Endothelial cell of umbilical vein (primary cell): ENCODE measurements at regions not wholly inside any gene's neighbourhood (a gene's known extent, or its start where the extent isn't known, plus 50 kb on each side); places are given as distances from the start of the nearest gene placed in this dataset.

Source experiments
- BruUV-seq: library from RNA; stranded (reverse); fragments of 400-500 nt; replicated peaks from 2 replicates; lab custom pipeline; 2021; lab: Mats Ljungman, UMichigan
- CTCF ChIA-PET: fragments of 300-600, 350-600 bp; sonication (Branson Sonifier 250); formaldehyde crosslinking; loops from one replicate; lab custom pipeline; 2021; ENCODE audit warnings: antibody characterized with exemption, inconsistent platforms; lab: Charles Lee
- POLR2A ChIA-PET: fragments of 300-600, 350-600 bp; sonication (Branson Sonifier 250); formaldehyde crosslinking; loops from one replicate; lab custom pipeline; 2021; ENCODE audit warnings: antibody characterized with exemption, inconsistent platforms; lab: Charles Lee
- DNase-seq: peaks from one replicate; pipeline ENCODE4 v3.0.0-alpha.2; 2011; ENCODE audit warnings: low read depth, low spot score
- FAIRE-seq: peaks from 2 replicates; lab custom pipeline; 2011; peaks lifted over from hg19 to GRCh38; lab: Jason Lieb, UNC
- H2AFZ ChIP-seq: 2 replicates; pipeline ENCODE4 v1.6.0; 2012; ENCODE audit warnings: low read depth, low read length, control low read depth, inconsistent platforms
- H3K27ac ChIP-seq: 2 replicates; pipeline ENCODE4 v1.5.1; 2011; ENCODE audit warnings: low read depth, mild to moderate bottlenecking, control low read depth, low read length, moderate library complexity; ENCODE audit not compliant: insufficient read depth
- H3K27me3 ChIP-seq, 2 experiments: 2 replicates each; pipeline versions ENCODE4 v1.6.0 to v1.6.1; 2011; ENCODE audit warnings: low read length in 2 of 2, mixed read lengths in 1 of 2; ENCODE audit not compliant: control insufficient read depth in 2 of 2, insufficient read depth in 2 of 2
- H3K36me3 ChIP-seq, 2 experiments: 2 replicates in 1 of 2; 3 replicates in 1 of 2; pipeline ENCODE4 v1.5.1; 2011; ENCODE audit warnings: low read length in 2 of 2, mild to moderate bottlenecking in 1 of 2, moderate library complexity in 1 of 2; ENCODE audit not compliant: control insufficient read depth in 2 of 2, insufficient read depth in 2 of 2; ENCODE audit errors: extremely low read depth in 1 of 2
- H3K4me1 ChIP-seq: 3 replicates; pipeline ENCODE4 v1.5.1; 2011; ENCODE audit warnings: mild to moderate bottlenecking, low read length; ENCODE audit not compliant: control insufficient read depth, insufficient read depth; ENCODE audit errors: extremely low read depth
- H3K4me2 ChIP-seq: 2 replicates; pipeline ENCODE4 v1.6.1; 2011; ENCODE audit warnings: low read length, control low read depth, mixed read lengths; ENCODE audit not compliant: insufficient read depth
- H3K4me3 ChIP-seq, 3 experiments: fragments of 200-600 bp in 1 of 3; sonication (generic), shearing (Covaris generic) in 1 of 3; replicated peaks in 1 of 3; 2 replicates each; pipeline ENCODE4 v1.5.1; 2011 to 2016; ENCODE audit warnings: control low read depth in 3 of 3, low read length in 3 of 3, mild to moderate bottlenecking in 2 of 3, inconsistent platforms in 1 of 3, low read depth in 1 of 3, moderate library complexity in 1 of 3; ENCODE audit not compliant: insufficient read depth in 1 of 3
- H3K79me2 ChIP-seq: 2 replicates; pipeline ENCODE4 v1.6.0; 2012; ENCODE audit warnings: low read length, inconsistent platforms; ENCODE audit not compliant: control insufficient read depth, insufficient read depth
- H3K9ac ChIP-seq: replicated peaks from 2 replicates; pipeline ENCODE3; 2011; ENCODE audit warnings: low read length, control low read depth; ENCODE audit not compliant: insufficient read depth; ENCODE audit errors: extremely low read depth
- H3K9me1 ChIP-seq: replicated peaks from 3 replicates; pipeline ENCODE4 v1.6.0; 2011; ENCODE audit warnings: mild to moderate bottlenecking, low read length; ENCODE audit not compliant: control insufficient read depth, insufficient read depth; ENCODE audit errors: extremely low read depth
- H3K9me3 ChIP-seq: replicated peaks from 2 replicates; pipeline ENCODE4 v1.5.1; 2012; ENCODE audit warnings: low read length, inconsistent platforms; ENCODE audit not compliant: control insufficient read depth, insufficient read depth
- H4K20me1 ChIP-seq: replicated peaks from 2 replicates; pipeline ENCODE3; 2011; ENCODE audit warnings: mild to moderate bottlenecking, low read length; ENCODE audit not compliant: control insufficient read depth, insufficient read depth; ENCODE audit errors: extremely low read depth
- CTCF ChIP-seq, 2 donors: IDR thresholded peaks; 1 replicate in 1 of 2; 2 replicates in 1 of 2; pipeline ENCODE4 v1.5.1; 2011; ENCODE audit warnings: low read length in 2 of 2, mild to moderate bottlenecking in 2 of 2, moderate library complexity in 2 of 2, control low read depth in 1 of 2, inconsistent platforms in 1 of 2, low read depth in 1 of 2; ENCODE audit not compliant: insufficient read depth in 1 of 2; ENCODE audit errors: extremely low read depth in 1 of 2
- EZH2 ChIP-seq: IDR thresholded peaks from 2 replicates; pipeline ENCODE4 v1.6.1; 2012; ENCODE audit warnings: borderline replicate concordance, low read depth, mild to moderate bottlenecking, moderate library complexity, low read length, inconsistent platforms; ENCODE audit not compliant: severe bottlenecking
- FOS ChIP-seq: IDR thresholded peaks from 2 replicates; pipeline ENCODE4 v1.6.1; 2011; ENCODE audit warnings: mild to moderate bottlenecking, low read length, moderate library complexity, borderline replicate concordance; ENCODE audit not compliant: insufficient read depth
- GATA2 ChIP-seq: IDR thresholded peaks from 2 replicates; pipeline ENCODE4 v1.7.0; 2011; ENCODE audit warnings: low read depth, mild to moderate bottlenecking, moderate library complexity, mixed read lengths, low read length; ENCODE audit not compliant: insufficient read length, insufficient read depth
- MAX ChIP-seq: IDR thresholded peaks from 2 replicates; pipeline ENCODE4 v1.6.1; 2011; ENCODE audit not compliant: insufficient read depth, insufficient read length
- MYC ChIP-seq: IDR thresholded peaks from one replicate; pipeline ENCODE4 v1.6.1; 2011; ENCODE audit warnings: mild to moderate bottlenecking, low read depth, low read length
- POLR2A ChIP-seq: IDR thresholded peaks from 2 replicates; pipeline ENCODE4 v1.6.1; 2012; ENCODE audit warnings: low read depth, mild to moderate bottlenecking, control low read depth, low read length
- dilution Hi-C: fragments of 300-500 bp; cut with MboI; formaldehyde crosslinking; loops from one replicate; pipeline ENCODE4 v1.15.0; 2019; ENCODE audit warnings: low sequenced_read_pairs; ENCODE audit not compliant: extremely low pct_ligation_motif_present
- intact Hi-C: fragments of 100-400 bp; cut with micrococcal nuclease; formaldehyde crosslinking; loops from one replicate; pipeline ENCODE4 v1.10.0; 2022

- BruUV-seq = no TSS peak
- no peaks in the 10 kb centered on the region for H3K9me1 ChIP-seq
- H4K20me1 ChIP-seq = no peaks in the 10 kb centered on the region
- DNase-seq (no peak), FAIRE-seq (no peak)
- H2AFZ ChIP-seq = no peak overlapping the region
- TF ChIP-seq POLR2A = no peak
- no peaks in the 10 kb centered on the region for H3K27me3 ChIP-seq
- H3K4me3 ChIP-seq = no peak overlapping the region
- no peaks in the 10 kb centered on the region for H3K79me2 ChIP-seq
- POLR2A ChIA-PET = no interaction called here
- dilution Hi-C loops = no loop called here
- H3K27ac ChIP-seq = no peak overlapping the region
- CTCF ChIA-PET = no interaction called here
- no peaks in the 10 kb centered on the region for H3K9me3 ChIP-seq
- intact Hi-C loops = no loop called here
- H3K4me2 ChIP-seq = no peak overlapping the region
- no peak overlapping the region for H3K9ac ChIP-seq
- H3K36me3 ChIP-seq = no peaks in the 10 kb centered on the region
- H3K4me1 ChIP-seq = no peaks in the 10 kb centered on the region
These were observed 147.6 kb downstream of the IFI44 start for GRCh38 chr1:78797108-78797781.

GRCh38 chr1:78799926-78800325, 150.3 kb downstream of the IFI44 start:
- H3K4me2 ChIP-seq = no peak overlapping the region
- ChIA-PET CTCF (no interaction called here), POLR2A (no interaction called here)
- no peak overlapping the region for H2AFZ ChIP-seq
- no peaks in the 10 kb centered on the region for H3K36me3 ChIP-seq
- TF ChIP-seq MYC (no peak), EZH2 (no peak), GATA2 (no peak), MAX (no peak), POLR2A (no peak), FOS (no peak), CTCF (IDR thresholded peaks at IDR 0.05; ENCODE audit: extremely low read depth in 1 of 2, insufficient read depth in 1 of 2, low read depth in 1 of 2, low read length in 2 of 2) (no peak)
- H3K9ac ChIP-seq = no peak overlapping the region
- FAIRE-seq = no peak
- H3K27ac ChIP-seq = no peak overlapping the region
- BruUV-seq = no TSS peak
- no peaks in the 10 kb centered on the region for H3K4me1 ChIP-seq
- H3K9me1 ChIP-seq = no peaks in the 10 kb centered on the region
- H3K4me3 ChIP-seq = no peak overlapping the region
- dilution Hi-C loops (no loop called here), intact Hi-C loops (no loop called here)
- no peaks in the 10 kb centered on the region for H3K27me3 ChIP-seq
- no peak for DNase-seq
- H3K9me3 ChIP-seq = no peaks in the 10 kb centered on the region
- H4K20me1 ChIP-seq = no peaks in the 10 kb centered on the region
- no peaks in the 10 kb centered on the region for H3K79me2 ChIP-seq
